GM19328 (cell line): ENCODE measurements at regions not wholly inside any gene's neighbourhood (a gene's known extent, or its start where the extent isn't known, plus 50 kb on each side); places are given as distances from the start of the nearest gene placed in this dataset.

Experiments used
- ATAC-seq: cut with Tn5 transposase; IDR thresholded peaks from one replicate; pipeline ENCODE4 v1.9.1; 2021; ENCODE audit warnings: mild to moderate bottlenecking, moderate library complexity; ENCODE audit not compliant: unreplicated experiment

DNA sequence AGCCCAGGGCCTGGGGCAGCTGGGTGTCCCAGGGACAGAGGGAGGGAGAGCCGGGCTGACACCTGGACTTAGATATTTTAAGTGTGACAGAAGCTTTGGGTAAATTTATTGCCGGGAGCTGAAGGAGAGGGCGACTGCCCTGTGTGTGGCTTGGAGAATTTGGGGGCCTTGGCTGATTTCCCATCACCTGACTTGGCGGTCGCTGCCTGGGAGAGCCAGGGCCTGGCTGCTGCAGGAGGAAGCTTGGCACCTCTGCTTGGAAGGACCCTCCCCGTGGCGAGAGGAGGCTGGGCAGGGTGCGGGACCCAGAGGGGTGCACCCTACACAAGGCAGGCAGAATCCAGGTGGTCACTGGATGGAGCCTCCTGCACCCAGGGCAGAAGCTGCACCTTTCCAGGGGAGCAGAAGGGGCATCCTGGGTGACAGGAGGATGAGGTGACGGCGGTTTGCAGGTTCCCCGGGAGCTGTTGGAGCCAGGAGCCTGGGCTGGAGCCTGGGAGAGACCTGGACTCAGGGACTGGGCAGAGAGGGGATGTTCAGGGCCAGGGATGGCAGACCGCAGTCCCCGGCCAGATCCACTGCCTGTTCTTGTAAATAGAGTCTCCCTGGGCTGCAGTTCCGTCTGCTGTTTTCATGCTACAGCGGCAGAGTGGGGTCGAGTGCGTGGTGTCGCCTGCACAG, 72.0 kb downstream of the RGS12 start:
- no peak for ATAC-seq

DNA sequence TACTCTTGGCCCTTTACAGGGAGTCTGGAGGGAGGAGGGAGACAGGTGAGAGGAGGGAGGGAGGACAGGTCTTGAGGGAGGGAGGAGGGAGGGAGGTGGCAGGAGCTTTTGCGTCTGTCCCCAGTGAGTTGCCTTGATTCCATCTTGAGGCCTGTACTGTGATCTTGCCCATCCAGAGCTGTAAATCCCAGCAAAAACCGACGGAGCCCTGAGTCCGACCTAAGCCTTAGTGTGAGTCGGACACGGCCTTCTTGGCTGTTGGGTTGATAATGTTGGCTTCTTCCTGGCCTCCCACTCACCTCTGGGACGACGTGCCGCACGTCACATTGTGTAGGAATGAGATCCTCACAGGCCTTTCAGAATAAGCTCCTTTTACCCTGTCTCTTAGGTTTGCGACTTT, 72.5 kb downstream of the RGS12 start:
- ATAC-seq, result no peak

DNA sequence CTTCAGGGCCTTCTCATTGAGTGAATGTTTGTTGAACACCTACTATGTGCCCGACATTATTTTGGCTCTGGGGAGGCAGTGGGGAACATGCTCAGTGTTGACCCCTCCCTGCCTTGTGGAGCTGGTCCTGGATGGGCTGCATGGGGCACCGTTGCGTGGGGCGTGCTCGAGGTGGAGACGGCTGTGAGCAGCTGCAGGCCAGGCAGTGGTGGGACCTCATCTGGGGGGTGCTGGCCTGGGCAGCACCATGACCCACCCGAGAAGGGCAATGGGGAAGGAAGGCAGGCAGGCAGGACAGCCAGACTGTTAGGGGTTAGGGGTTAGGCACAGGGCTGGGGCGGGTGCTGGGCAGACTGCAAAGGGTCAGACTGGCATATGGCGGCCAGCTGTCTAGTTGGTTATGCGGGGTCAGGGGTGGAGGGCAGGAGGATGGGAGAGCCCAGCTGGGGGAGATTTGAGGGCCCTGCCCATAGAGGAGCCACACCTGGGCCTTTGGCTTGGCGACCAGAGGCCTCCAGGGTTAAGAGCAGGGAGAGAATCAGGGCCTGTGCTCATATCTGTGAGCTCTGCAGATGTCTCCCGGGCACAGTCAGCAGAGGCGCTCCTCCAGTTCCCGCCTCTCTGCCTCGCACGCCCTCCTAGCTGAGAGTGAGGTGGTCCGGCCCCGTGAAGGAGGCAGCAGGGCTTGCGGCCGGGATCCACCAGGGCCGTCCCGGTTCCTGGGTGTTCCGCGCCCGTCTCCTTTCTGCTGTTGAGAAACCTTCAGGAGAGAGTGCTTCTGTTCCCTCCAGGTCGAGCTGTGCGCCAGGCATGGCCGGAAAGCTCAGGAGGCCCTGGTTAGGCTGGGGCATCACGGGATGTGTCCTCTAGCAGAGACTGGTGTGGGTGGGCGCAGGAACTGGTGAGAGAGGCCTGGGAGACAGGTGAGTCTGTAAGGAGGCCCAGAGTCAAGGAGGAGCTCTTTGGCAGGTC, 73.3 kb downstream of the RGS12 start:
- ATAC-seq, result no peak

GRCh38 chr4:3366893-3367775, 74.3 kb downstream of the RGS12 start:
- no peak for ATAC-seq

- no peak for ATAC-seq
These were observed 73.9 kb upstream of the HGFAC start for GRCh38 chr4:3367866-3368265.

DNA sequence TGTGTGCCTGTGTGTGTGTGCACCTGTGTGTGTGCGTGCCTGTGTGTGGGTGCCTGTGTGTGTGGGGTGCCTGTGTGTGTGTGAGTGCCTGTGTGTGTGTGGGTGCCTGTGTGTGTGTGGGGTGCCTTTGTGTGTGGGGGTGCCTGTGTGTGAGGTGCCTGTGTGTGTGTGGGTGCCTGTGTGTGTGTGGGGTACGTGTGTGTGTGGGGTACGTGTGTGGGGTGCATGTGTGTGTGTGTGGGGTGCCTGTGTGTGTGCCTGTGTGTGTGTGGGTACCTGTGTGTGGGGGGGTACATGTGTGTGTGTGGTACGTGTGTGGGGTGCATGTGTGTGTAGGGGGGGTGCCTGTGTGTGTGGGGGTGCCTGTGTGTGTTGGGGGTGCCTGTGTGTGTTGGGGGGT, 73.4 kb upstream of the HGFAC start:
- ATAC-seq, result no peak

- no peak for ATAC-seq
These were observed 72.7 kb upstream of the HGFAC start for GRCh38 chr4:3368841-3369760.

DNA sequence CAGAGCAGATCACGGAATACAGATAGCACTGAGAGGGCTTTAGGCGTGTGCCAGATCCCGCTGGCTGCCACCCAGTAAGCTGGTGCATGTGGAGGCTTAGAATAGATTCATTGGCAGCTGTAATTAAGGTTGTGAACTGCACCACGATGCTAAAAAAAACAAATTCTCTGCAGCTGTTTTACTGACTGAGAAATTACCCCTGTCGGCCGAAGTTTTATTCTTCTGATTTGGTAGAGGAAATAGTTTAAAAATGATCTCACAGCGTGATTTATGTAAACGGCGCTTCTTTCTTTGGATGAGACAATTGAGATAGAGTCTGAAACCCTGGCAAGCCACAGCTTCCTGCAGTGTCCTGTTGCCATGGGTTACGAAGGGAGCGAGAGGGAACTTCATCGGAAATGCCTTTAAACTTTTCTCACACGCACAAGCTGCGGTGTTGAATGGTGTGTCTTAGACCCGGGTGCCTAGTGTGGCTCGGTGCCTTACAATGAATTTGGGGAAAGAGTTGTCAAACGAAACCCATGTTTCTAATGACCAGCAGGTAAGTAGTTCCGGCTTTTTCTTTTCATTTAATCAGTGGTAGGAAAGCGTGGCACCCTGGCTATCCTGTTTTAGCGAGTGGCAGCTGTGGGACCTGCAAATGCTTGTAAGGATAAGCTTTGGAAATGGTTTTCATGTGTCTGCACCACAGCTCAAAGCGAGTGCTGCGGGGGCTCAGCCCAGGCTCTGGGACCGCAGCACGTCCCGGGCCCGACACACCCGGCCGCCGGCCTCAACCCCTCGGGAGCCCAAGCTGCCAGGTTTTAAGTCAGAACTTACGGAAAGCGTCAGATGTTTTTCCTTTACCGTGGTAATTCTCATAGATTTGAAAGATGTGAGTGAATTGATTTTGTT, 71.7 kb upstream of the HGFAC start:
- no peak for ATAC-seq

DNA sequence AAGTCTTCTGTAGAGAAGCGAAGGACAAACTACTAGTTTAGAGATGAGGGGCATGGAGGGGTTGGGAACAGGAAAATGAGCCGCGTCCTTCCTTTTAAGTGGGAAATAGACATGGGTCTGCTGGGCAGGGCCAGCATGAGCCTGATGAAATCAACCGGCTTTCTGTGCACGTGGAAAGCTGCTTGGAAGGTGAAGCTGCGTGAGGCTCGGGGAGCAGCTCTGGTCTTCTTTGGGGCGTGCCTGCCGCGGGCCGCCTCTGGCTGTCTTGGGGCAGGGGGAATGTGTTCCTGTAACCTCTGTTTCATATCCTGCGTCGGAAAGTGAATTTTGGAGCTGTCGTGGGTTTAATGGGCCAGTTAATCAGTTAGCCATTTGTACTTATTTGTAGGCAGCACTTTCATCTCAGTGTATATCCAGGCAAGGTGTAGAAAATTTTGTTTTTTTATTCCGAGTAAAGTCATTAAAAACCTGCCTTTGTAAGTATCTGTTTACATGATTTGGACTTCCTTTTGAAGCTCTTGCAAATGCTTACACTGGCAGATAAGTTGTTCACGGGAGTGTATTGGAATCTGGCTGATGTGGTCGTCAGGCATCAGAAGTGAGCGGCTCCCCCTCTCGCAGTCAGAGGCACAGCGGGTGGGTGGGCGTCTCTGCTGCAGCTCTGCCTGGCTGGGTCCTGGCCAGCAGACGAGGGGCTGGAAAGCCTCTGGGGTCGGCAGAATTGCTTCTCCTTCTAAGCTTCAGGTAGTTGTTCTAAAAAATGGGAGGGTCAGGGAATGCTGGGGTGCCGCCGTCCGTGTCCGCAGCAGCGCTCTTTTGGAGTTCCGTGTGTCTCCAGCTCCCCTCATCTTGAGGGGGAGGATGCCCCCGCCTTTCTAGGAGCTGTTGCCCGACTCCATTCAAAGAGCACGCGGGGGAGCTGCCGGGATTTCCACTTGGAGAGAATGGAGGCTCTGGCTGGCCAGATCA, 70.5 kb upstream of the HGFAC start:
- ATAC-seq, result no peak

- peak; percentile 23 for ATAC-seq
These were observed 69.4 kb upstream of the HGFAC start for GRCh38 chr4:3372264-3372932.

DNA sequence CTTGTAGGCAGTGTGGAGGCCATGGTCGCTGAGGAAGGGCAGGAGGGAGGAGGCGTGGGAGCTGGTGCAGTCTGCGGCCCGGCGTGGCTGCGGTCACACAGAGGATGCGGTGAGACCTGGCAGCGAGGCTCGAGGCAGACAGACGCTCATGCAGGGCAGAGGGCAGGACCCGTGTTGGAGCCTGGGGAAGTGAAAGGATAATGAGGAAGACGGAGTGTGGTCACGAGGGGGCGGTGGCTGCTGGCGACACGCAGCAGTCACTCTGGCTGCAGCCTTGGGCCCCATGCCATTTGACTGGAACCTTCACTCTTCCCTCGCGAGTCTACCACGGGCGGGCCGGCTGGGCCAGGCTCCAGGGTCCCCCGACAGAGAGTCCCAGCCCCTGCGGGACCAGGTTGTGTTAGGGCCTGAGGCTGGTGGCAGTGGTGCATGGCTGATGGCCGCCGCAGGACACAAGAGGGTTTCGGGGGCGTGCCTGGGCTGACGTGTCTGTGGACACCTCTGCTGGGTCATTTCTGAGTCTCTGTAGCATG, 68.8 kb upstream of the HGFAC start:
- peak; percentile 62 for ATAC-seq

DNA sequence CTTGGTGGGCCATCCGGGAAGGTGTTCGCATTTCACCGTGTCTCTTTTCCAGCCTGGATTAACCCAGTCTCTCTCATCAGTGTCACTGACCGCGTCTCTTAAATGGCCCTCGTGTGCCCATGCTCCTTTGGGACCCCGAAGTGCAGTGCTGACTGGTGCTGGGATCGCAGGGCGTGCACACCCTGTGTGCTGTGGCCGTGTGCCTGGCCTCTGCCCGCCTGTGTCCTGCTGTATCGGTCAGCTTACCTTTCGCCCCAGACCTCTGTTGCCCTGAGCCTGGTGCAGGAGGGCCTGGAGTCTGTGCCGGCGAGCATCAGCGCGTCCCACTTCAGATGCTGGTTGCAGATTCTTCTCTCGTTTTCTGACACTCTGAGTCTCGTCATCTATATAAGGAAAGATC, 68.3 kb upstream of the HGFAC start:
- ATAC-seq, result no peak

DNA sequence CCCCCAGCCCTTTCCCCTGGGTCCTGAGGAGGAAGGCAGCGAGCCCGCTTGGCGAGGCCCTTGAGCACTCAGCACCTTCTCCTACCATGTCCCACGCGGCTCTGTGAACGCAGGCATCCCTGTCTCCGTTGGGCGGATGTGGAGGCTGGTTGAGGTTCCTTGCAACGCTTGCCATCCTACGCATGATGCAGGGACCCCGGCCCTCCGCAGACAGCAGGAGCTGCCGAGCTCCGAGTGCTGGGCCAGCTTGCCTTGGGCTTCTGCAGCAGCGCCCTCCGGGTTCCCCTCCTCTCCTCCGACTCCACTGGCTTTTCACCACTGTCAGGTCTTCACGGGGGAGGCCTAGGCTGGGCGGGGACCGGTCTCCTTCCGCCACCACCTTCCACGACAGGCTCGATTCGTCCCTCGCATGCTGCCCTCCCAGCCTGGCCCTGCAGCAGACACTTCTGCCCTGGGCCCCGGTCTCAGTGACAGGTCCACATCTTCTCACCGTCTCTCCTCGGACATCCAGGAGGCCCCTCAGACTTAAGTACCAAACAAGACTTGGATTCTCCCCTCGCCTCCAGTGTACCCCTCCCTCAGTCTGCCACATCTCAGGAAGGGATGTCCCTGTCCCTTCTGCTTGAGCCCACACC, 67.6 kb upstream of the HGFAC start:
- ATAC-seq, result no peak

GRCh38 chr4:3374667-3375066, 67.1 kb upstream of the HGFAC start:
- ATAC-seq, result no peak

DNA sequence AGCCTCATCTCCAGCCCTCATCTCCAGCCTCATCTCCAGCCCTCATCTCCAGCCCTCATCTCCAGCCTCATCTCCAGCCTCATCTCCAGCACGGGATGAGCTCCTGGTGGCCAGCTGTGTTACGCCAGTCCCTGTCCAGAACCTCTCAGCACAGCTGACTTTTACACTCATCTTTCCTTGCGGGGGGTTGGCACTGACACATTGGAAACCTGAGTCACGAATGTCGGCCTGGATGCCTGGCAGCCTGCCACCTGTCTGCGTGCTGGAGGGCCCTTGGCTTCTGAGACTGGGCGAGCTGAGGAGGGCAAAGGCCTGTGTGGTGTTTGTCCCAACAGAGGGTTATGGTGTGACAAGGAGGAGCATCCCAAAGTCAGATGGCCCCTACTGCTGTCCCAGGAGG, 66.1 kb upstream of the HGFAC start:
- ATAC-seq, result no peak

DNA sequence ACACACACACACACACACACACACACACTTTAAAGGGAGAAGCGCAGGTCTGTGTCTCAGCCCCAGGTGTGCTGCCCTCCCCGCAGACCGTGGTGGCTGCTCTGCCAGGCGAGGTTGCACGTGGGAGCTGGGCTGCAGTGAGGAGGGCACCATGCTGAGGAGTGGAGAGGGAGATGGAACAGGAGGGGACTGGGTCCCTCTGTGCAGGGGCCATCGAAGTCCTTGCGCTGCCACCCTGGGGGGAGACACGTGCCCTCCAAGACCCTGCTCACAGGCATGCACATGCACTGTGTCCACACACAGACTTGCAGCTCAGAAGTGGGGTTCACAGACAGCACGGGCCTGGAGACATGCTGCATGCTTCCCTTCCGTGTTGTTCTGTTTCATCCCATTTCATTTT, 65.5 kb upstream of the HGFAC start:
- ATAC-seq, result no peak

DNA sequence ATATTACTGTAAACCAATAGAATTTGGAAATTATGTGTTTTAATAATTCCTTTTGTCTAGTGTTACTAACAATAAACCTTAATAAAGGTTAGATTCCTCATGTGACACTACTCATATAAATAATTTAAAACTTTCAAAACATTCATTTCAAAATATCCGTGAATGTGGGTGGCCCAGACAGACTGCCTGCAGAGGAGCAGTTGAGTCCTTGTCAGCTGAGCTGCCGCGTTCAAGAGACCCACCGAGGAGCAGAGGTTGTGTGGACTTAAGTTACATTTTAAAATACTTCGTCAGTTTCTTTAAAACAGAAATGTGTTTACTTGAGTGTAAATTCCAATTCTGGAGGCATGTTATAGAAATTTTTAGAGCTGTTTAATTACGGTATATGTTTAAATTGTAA, 64.2 kb upstream of the HGFAC start:
- no peak for ATAC-seq
